ENCODE measurements at regions not wholly inside any gene's neighbourhood (a gene's known extent, or its start where the extent isn't known, plus 50 kb on each side); places are given as distances from the start of the nearest gene placed in this dataset.

DNA sequence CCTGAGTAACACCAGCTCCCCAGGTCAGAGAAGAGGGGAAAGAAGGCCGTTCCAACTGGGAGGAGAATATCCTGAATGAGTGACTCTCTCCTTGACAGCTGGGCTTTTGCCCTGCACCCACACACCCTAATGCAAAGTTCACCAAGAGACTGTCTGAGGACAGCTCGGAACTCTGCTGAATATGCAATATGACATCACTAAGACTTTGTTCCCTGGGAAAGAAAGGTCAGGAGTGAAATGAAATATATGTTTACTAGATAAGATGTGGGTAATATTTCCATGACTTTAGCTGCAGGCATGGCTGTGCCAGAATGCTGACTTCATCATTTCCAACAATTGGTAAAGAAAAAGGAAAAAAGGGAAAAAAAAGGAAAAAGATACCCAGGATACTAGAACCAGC, 488.2 kb upstream of the RAB6C start:
- POLR2A ChIA-PET, result no interaction called here
- Histone ChIP-seq H4K20me1 (ENCODE audit: insufficient read depth) (no peaks in the 10 kb centered on the region), H3K9ac (no peak overlapping the region), H3K4me3 (ENCODE audit: low read depth in 2 of 2, low read length in 1 of 2) (no peak overlapping the region), H3K4me1 (ENCODE audit: control insufficient read depth in 1 of 2, insufficient read depth in 2 of 2, low read depth in 1 of 2, low read length in 1 of 2) (no peaks in the 10 kb centered on the region), H3K79me2 (ENCODE audit: insufficient read depth) (no peaks in the 10 kb centered on the region), H3K4me2 (no peak overlapping the region), H3K27ac (ENCODE audit: low read depth in 2 of 2, low read length in 1 of 2) (no peak overlapping the region), H3K9me2 (no peaks in the 10 kb centered on the region), H3K36me3 (replicated peaks in 1 of 2; ENCODE audit: control insufficient read depth in 1 of 2, insufficient read depth in 2 of 2, low read length in 1 of 2) (no peaks in the 10 kb centered on the region), H3K9me3 (no peaks in the 10 kb centered on the region), H3K27me3 (ENCODE audit: insufficient read depth) (no peaks in the 10 kb centered on the region), H2AFZ (ENCODE audit: low read depth) (no peak overlapping the region), H3F3A (replicated peaks; ENCODE audit: insufficient read depth) (no peaks in the 10 kb centered on the region)
- no peak for TF ChIP-seq TEAD4 (IDR thresholded peaks at IDR 0.05; ENCODE audit: borderline replicate concordance, insufficient read depth)
- TF ChIP-seq, protein P1, sequence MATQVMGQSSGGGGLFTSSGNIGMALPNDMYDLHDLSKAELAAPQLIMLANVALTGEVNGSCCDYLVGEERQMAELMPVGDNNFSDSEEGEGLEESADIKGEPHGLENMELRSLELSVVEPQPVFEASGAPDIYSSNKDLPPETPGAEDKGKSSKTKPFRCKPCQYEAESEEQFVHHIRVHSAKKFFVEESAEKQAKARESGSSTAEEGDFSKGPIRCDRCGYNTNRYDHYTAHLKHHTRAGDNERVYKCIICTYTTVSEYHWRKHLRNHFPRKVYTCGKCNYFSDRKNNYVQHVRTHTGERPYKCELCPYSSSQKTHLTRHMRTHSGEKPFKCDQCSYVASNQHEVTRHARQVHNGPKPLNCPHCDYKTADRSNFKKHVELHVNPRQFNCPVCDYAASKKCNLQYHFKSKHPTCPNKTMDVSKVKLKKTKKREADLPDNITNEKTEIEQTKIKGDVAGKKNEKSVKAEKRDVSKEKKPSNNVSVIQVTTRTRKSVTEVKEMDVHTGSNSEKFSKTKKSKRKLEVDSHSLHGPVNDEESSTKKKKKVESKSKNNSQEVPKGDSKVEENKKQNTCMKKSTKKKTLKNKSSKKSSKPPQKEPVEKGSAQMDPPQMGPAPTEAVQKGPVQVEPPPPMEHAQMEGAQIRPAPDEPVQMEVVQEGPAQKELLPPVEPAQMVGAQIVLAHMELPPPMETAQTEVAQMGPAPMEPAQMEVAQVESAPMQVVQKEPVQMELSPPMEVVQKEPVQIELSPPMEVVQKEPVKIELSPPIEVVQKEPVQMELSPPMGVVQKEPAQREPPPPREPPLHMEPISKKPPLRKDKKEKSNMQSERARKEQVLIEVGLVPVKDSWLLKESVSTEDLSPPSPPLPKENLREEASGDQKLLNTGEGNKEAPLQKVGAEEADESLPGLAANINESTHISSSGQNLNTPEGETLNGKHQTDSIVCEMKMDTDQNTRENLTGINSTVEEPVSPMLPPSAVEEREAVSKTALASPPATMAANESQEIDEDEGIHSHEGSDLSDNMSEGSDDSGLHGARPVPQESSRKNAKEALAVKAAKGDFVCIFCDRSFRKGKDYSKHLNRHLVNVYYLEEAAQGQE (IDR thresholded peaks at IDR 0.05; ENCODE audit: low read depth, low read length), result no peak
- TF ChIP-seq POLR2AphosphoS5 (IDR thresholded peaks at IDR 0.05; ENCODE audit: low read depth, low read length), result no peak
- no peak for TF ChIP-seq RCOR1 (IDR thresholded peaks at IDR 0.05; ENCODE audit: low read length)
- no peak for TF ChIP-seq JUND (IDR thresholded peaks at IDR 0.05)
- TF ChIP-seq ELF1 (IDR thresholded peaks at IDR 0.05), result no peak
- TF ChIP-seq SMC3 (IDR thresholded peaks at IDR 0.05; ENCODE audit: low read depth, low read length), result no peak
- TF ChIP-seq RXRA (IDR thresholded peaks at IDR 0.05; ENCODE audit: borderline replicate concordance, low read depth), result no peak
- TF ChIP-seq SIN3A (IDR thresholded peaks at IDR 0.05; ENCODE audit: borderline replicate concordance, low read depth, low read length), result no peak
- no peak for TF ChIP-seq CHD2 (IDR thresholded peaks at IDR 0.05; ENCODE audit: low read length, partially characterized antibody)
- TF ChIP-seq, protein P2, sequence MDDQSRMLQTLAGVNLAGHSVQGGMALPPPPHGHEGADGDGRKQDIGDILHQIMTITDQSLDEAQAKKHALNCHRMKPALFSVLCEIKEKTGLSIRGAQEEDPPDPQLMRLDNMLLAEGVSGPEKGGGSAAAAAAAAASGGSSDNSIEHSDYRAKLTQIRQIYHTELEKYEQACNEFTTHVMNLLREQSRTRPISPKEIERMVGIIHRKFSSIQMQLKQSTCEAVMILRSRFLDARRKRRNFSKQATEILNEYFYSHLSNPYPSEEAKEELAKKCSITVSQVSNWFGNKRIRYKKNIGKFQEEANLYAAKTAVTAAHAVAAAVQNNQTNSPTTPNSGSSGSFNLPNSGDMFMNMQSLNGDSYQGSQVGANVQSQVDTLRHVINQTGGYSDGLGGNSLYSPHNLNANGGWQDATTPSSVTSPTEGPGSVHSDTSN (IDR thresholded peaks at IDR 0.05), result no peak
- no peak for TF ChIP-seq RFX5 (IDR thresholded peaks at IDR 0.05; ENCODE audit: low read length)
- TF ChIP-seq, protein P3, sequence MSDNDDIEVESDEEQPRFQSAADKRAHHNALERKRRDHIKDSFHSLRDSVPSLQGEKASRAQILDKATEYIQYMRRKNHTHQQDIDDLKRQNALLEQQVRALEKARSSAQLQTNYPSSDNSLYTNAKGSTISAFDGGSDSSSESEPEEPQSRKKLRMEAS (IDR thresholded peaks at IDR 0.05; ENCODE audit: low read depth), result no peak
- no peak for TF ChIP-seq MXI1 (IDR thresholded peaks at IDR 0.05; ENCODE audit: low read depth, low read length)
- no peak for TF ChIP-seq NRF1 (IDR thresholded peaks at IDR 0.05; ENCODE audit: low read depth, low read length)
- no peak for TF ChIP-seq FOXJ3 (CRISPR knock-in tag; IDR thresholded peaks at IDR 0.05)
- no peak for DNase-seq
- CTCF ChIA-PET, result no interaction called here
- WGBS (ENCODE audit: low lambda C conversion rate), result 9% methylated on average over 2 of the region's 2 CpGs

Data from SK-N-SH (cell line).